Stimulated activated CD4-positive, alpha-beta T cell treated with anti-CD3 and anti-CD28 coated beads, Interleukin-15, amount 100 ng/mL, for 48 hours (primary cell): ENCODE measurements at regions not wholly inside any gene's neighbourhood (a gene's known extent, or its start where the extent isn't known, plus 50 kb on each side); places are given as distances from the start of the nearest gene placed in this dataset.

Source experiments
- DNase-seq, 2 donors: peaks; one replicate each; pipeline ENCODE4 v3.0.0-alpha.2; 2020; ENCODE audit warnings: low read depth in 2 of 2

- no peak for DNase-seq
Observed at GRCh38 chr7:85573844-85574243, 387.0 kb upstream of the SEMA3D start.

- no peak for DNase-seq
Observed at GRCh38 chr7:85573346-85573745, 386.5 kb upstream of the SEMA3D start.

- no peak for DNase-seq
Observed at GRCh38 chr7:85570898-85571297, 384.0 kb upstream of the SEMA3D start.

- no peak for DNase-seq
Observed at GRCh38 chr7:85567983-85568382, 381.1 kb upstream of the SEMA3D start.

- DNase-seq, result no peak
Observed at GRCh38 chr7:85566095-85566794, 379.4 kb upstream of the SEMA3D start.

- no peak for DNase-seq
Observed at GRCh38 chr7:85565276-85565675, 378.4 kb upstream of the SEMA3D start.

GRCh38 chr7:85564861-85565260, 378.0 kb upstream of the SEMA3D start:
- no peak for DNase-seq

- DNase-seq, result no peak
Observed at GRCh38 chr7:85561706-85562105, 374.9 kb upstream of the SEMA3D start.

- no peak for DNase-seq
Observed at GRCh38 chr7:85554236-85555178, 367.7 kb upstream of the SEMA3D start.

- DNase-seq, result no peak
Observed at GRCh38 chr7:85535974-85536729, 349.3 kb upstream of the SEMA3D start.

GRCh38 chr7:85529831-85530230, 343.0 kb upstream of the SEMA3D start:
- no peak for DNase-seq

GRCh38 chr7:85529201-85529600, 342.3 kb upstream of the SEMA3D start:
- no peak for DNase-seq

- DNase-seq, result no peak
Observed at GRCh38 chr7:85528581-85528980, 341.7 kb upstream of the SEMA3D start.

GRCh38 chr7:85525676-85526075, 338.8 kb upstream of the SEMA3D start:
- no peak for DNase-seq

GRCh38 chr7:85522070-85522469, 335.2 kb upstream of the SEMA3D start:
- DNase-seq, result no peak

- no peak for DNase-seq
Observed at GRCh38 chr7:85521108-85521694, 334.3 kb upstream of the SEMA3D start.

GRCh38 chr7:85520175-85520574, 333.3 kb upstream of the SEMA3D start:
- DNase-seq, result no peak

- no peak for DNase-seq
Observed at GRCh38 chr7:85516675-85517074, 329.8 kb upstream of the SEMA3D start.

- no peak for DNase-seq
Observed at GRCh38 chr7:85512790-85513189, 325.9 kb upstream of the SEMA3D start.

GRCh38 chr7:85510287-85510686, 323.4 kb upstream of the SEMA3D start:
- no peak for DNase-seq

GRCh38 chr7:85509476-85509875, 322.6 kb upstream of the SEMA3D start:
- DNase-seq, result no peak
